HG02973 (cell line): ENCODE measurements at regions not wholly inside any gene's neighbourhood (a gene's known extent, or its start where the extent isn't known, plus 50 kb on each side); places are given as distances from the start of the nearest gene placed in this dataset.

Source experiments
- ATAC-seq: cut with Tn5 transposase; IDR thresholded peaks from one replicate; pipeline ENCODE4 v1.9.1; 2021; ENCODE audit warnings: moderate library complexity; ENCODE audit not compliant: unreplicated experiment

DNA sequence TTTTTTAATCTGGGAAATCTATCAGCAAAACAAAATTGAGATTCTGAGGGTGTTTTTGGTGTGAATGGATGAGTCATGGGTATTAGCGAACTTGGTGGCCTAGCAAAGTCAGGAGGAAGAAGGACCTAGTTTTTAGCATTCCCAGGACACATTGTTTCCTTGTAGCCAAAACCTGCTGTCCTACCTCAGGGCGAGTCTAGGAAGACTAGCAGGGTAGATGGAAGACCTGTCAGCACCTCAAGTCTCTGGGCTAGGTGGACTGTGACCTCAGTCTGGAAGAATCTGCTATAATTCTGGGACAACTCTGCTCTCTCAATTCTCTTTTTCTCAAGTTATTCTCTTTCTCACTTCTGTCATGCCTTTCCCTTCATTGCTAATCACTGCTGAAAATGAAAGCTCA, 1399.3 kb upstream of the LRRTM1 start:
- no peak for ATAC-seq

DNA sequence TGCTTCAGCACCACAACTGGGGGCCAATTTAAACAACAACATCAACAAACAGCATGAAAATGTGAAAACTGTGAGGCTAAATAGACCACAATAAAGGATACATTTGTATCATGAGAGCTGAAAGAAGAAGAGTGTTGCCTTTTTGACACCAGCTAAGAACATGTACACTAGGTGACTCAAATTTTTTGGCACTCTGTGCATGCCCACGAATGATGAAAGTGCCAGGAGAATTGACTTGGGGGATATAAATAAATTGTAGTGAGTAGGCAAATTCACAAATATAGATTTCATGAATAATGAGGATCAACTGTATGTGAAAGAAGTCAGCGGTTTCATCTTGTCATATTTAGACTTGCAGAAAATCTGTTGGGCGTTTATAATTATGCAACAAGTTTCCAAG, 1388.0 kb upstream of the LRRTM1 start:
- no peak for ATAC-seq

DNA sequence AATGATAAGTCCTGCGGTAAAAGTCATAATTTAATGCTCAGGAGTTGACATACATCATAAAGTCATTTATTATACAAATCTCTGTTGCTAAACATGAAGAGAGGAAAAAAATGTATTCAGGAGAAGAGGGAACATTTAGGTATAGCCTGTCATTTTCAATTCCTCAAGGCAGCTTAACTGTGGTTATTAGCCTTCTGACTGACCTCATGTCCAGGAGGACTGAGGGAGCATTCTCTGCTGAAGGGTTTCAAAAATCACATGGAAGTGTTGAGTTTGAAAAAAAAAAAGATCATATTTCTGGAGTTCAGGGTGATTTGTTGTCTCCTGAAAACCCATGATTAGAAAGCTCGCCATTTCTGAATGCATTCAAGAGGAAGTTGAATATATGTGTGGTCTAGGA, 1371.1 kb upstream of the LRRTM1 start:
- no peak for ATAC-seq

DNA sequence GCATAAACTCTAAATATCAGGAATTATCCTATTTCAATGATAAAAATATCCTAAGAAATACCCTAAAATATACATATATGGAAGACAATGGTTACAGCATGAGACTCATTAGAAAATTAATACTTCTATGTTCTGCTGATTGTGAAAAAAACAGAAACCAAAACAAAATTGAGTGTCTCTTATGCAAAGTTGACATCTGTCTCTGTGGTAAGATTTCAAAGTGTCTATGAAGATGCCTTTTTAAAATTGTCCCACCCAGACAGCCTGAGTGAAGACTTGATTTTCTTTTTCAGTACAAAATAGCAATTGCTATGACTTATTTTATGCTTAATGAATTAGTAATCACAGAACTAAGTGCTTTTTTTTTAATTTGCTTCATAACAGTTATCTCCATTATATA, 1368.4 kb upstream of the LRRTM1 start:
- no peak for ATAC-seq

DNA sequence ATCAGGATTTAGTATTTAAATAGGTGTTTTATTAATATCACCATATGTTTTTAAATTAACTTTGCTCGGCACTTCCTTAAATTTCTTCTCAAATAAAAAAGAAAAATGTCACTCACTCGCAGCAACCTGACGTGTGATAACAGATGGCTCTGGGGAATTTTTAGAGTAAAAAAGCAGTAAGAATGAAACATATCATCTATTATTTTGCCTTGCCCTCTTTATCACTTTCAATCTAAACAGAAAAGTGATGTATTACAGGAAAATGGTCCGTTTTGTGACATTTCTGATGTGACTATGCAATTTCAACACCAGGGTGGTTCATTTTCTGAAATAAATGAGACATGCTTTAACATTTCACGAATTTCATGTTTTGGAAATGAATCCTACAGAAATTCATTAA, 1368.0 kb upstream of the LRRTM1 start:
- ATAC-seq: no peak

DNA sequence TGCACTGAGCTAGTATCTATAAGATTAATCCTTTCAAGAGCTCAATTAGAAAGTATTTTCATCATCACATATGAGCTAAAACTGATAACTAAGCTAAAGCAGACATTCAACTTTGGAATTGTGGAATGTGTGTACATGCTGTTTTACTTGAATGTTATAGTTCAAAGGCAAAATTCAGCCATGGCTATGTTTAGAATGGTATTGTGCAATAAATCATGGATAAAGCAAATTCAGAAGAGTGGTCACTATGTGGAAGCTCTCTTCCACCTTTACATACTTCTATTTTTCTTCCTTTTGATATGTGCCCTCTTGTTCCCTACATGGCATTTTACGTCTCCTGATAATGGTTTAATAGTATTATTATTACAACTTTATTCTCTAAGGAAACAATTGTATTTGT, 1366.3 kb upstream of the LRRTM1 start:
- no peak for ATAC-seq

DNA sequence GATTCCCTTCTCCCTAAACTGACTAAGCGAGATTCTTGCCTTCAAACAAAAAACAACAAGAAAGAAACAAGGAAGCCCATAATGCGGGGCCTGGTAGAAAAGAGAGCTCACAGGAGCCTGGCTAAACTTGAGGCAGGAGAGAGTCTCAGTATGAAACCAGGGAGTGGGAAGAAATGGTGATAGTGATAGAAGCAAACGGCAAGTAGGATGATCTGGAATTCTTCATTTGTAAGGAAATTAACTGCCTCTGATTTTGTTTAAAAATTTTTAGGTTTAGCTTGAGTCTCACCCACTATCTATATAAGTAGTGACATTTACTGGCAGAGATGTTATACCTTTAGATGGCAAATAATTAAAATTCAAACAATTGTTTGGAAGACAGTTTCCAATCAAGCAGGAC, 1356.5 kb upstream of the LRRTM1 start:
- no peak for ATAC-seq

DNA sequence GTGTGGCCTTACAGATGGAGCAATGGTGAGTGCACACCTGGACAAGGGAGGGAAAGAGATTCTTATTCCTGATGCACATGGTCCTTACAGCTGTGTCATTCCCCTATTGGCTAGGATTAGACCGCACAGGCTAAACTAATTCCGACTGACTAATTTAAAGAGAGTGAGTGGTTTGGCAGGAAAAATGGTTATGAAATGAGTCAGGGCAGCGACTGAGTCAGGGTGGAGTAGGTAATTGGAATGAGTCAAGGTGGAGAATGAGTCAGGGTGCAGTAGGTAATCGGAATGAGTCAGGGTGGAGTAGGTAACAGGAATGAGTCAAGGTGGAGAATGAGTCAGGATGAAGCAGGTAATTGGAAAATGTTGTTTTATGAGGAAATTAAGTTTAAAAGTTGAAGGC, 1353.7 kb upstream of the LRRTM1 start:
- ATAC-seq: no peak

DNA sequence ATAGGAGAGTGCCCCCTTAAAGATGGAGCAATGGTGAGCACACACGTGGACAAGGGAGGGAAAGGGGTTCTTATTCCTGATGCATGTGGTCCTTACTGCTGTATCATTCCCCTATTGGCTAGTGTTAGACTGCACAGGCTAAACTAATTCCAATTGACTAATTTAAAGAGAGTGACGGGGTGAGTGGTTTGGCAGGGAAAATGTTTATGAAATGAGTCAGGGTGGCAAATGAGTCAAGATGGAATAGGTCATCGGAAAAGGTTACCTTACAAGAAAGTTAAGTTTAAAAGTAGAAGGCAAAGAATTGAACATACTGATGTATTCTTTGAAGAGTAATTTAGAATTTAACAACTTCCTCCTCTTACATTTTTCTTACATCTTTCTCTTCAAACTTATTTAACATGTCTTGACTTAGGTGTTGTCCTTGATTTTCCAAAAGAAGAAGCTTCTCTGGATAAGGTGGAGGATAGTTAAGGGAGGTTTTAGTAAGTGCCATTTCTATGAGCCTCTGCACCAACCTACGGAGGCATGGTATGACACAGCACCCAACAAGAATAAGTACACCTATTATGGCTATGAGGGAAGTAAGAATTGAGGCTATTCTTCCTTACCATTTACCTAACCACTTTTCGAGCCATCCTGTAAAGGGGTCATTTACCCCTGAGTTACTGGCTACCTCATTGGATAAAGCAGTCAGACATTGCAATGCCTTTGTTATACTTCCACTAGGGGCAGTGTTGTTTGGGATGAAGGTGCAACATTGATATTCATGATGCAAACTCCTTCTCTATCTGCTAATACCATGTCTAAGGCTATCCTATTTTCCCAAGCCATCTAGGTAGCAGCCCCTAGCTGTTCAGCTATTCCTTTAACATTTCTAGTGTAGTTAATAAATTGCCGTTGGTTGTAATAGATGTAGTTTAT, 1345.8 kb upstream of the LRRTM1 start:
- ATAC-seq: no peak

DNA sequence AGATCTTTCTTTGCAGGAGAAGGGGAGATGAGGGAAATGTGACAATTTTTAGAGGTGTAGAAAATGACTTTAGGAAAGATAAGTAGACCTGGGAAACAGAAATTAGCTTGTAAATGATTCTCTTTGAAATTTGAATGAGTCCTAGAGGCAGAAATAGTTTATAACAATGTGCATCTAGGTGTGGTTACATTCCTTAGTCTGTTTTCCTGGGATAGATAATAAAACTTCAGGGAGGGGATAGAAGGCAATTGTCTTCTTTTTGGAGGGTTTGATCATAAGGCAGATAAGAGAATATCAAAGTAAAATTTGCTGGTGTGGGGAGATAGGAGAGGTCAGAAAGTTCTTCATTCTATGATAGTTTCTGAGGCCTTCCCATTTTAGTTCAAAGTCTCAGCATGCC, 1344.3 kb upstream of the LRRTM1 start:
- ATAC-seq: no peak

DNA sequence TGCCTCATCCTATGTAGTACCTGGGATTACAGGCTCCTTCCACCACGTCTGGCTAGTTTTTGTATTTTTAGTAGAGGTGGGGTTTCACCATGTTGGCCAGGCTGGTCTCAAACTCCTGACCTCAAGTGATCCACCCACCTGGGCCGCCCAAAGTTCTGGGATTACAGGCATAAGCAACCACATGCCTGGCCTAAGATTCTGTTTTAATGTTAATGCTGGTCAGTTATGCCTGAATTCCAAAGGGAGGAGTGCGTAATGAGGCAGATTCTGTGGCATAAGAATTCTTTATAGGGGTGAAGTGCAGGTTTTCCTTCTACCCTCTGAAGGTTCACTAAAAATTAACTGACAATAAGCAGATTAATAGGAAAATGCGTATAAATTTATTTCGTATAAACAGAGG, 1343.8 kb upstream of the LRRTM1 start:
- ATAC-seq: no peak

DNA sequence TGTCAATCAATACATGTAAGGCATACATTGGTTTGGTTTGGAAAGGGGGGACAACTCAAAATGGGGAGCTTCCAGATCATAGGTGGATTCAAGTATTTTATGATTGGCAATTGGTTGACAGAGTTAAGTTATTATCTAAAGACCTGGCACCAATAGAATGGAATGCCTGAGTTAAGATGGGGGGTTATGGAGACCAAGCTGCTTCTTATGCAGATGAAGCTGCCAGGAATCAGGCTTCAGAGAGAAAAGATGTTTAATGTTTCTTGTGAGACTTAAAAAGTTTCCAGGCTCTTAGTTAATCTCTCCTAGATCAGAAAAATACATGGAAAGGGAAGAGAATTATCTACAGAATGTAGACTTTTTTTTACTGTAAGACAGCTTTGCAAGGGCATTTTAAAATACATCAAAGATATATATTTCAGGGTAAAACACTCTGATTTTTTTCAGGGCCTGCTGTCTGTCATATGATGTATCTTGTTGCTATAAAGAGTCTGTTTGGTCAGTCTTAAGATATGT, 1343.2 kb upstream of the LRRTM1 start:
- no peak for ATAC-seq

DNA sequence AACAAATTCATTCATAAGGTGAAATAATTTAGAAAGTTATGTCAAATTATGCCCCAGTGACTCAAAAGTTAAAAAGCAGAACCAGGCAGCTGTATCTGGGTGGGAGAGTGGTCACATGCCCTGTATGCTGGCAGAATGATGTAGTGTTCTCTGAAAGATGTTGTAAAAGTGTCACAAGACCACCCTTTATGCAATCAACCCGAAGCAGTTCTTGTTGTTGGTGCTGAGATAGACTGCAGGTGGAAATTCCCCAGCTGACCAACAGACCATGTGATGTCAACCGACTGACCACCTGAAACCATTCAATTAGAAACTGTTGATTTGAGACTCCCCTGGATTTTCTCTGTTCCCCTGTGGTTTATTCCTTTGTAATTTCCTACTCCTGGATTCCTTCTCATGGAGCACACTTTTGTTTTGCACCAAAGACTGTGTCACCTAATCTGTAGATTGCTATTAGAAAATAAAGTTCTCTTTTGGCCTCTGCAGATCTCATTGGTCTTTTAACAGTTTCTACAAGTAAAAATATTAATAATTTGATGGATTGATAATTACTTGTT, 1341.3 kb upstream of the LRRTM1 start:
- ATAC-seq: no peak

DNA sequence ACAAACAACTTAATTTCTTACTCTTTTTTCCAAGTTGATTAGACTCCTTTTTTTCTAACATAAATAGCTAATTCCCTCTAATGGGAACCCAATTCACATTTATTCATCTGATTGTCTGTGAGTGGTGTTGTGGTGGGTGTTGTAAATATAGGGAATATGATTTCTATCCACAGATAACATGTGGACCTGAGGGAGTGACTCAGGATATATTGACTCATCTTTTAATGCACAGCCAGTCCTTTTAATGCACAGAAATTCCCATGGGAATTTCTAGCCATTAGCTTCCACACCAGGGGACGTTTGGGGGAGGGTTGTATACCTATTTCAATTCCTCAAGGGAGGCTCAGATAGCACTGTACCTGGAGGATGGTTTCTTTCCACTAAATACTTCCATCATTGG, 1339.6 kb upstream of the LRRTM1 start:
- no peak for ATAC-seq

DNA sequence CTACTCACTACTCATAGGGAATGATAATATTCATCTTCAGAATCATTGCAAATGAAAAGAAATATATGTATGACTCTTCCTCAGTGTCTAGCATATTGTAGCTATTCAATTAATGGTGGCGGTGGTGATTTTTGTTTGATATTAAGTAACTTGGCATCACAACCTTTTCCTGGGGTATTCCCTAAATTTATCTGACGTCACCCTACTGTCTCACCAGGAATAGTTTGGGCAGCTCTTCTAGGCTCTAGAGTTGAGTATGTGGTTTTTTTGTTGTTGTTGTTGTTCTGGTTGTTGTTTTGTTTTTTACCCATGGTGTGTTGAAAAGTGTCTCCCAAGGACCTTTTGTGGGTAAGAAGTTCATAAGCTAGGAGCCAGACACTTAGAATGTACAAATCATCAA, 1320.3 kb upstream of the LRRTM1 start:
- ATAC-seq: no peak

DNA sequence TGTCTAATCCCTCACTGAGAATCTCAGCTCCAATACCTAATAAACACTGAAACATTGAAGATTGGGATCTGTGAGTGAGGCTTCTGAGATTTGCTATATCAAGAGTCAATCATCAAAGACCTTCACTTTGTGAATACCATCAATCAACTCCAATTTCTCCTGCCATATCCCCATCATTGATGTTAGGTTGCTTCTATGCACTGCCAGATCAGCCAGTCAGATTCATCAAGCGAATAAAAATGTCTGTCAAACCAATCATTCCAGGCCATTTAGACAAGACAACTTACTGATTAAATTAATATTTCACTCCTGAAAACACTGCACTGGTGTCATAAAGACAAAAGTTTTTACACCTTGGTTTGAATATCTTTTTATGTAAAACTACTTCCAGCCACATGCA, 1295.5 kb upstream of the LRRTM1 start:
- no peak for ATAC-seq

DNA sequence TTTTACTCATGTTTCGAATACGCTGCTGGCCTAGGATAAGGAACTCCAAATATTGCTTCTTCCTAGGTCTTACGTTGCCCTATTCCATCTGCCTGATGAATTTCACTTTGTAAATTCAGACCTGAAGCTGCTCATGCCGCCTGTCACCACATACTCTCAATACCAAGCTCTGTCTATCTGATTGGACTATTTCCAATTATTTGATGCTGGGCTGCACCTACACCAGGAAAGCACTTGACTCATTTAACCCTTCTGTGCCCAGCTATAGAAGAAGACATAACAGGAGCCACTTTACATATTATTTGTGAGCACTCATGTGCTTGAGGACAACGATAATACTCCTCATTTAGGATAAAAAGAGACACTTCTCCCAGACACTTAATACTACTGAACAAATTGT, 1293.9 kb upstream of the LRRTM1 start:
- ATAC-seq: no peak

DNA sequence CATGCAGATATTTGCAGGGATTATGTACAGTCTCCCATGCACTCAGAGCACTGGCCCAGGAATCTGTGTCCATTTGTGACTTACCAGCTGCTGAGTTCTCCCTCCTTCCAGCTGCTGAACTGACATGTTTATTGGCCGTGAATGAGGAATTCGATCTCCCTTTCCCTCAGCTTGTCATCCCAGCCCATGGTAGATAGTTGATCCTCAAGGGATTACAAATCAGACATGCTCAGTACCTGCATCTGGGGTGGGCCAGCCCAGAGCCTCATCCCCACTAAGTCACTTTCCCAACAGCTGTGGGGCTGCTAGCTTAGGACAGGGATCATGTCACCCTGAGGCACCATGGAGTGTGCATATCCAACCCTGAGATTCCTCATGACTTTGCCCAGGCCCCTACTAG, 1284.9 kb upstream of the LRRTM1 start:
- no peak for ATAC-seq

DNA sequence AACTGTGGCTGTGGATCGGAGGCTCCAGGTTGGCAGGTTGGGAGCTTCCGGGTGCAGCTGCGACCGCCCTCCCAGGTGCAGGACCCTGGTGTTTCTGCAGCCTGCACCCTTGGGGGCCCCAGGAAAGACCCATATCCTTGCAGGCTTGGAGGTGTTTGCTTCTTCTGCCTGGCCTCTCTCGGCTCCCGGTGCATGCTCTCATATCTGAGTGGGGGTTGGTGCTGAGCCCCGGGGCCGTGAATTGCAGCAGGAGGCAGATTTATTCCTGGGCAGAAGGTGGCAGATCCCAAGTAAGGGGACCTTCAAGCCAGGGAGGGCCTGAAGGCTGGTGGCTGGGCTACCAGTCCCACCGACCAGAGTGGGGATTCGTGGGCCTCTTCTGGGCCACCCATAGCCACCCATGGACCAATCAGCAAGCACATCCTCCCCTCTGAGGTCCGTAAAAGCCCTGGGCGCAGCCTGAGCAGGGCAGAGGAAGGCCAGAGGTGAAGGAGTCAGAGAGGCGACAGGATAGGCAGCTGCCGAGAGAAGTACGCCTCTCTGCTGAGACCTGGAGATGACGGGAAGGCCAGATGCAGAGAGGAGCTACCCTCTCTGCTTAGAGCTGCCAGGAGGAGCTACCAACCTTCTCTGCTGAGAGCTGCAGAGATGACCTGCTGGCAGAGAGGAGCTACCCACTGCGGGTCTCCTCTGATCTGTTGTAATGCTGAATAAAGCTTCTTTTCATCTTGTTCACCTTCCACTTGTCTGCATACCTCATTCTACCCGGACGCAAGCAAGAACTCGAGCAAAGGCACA, 1279.0 kb upstream of the LRRTM1 start:
- no peak for ATAC-seq

DNA sequence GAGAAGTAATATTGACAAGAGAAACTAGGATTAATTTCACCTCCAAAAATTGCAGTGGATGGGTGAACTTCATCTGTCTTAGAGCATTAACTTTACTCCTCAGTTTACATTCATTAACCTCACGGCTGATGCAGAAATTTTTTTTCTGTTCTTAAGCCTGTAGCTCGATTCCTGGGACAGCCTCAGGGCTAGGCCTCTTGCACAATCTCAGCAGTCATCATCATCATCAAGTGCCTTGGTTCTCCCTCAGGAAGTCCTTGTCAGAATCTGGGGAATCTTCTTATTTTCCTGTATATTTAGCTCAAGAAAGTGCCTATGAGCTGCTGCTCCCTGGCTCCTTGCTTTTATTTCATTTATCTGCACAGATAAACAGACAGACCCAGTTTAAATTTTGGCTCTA, 1272.2 kb upstream of the LRRTM1 start:
- no peak for ATAC-seq

DNA sequence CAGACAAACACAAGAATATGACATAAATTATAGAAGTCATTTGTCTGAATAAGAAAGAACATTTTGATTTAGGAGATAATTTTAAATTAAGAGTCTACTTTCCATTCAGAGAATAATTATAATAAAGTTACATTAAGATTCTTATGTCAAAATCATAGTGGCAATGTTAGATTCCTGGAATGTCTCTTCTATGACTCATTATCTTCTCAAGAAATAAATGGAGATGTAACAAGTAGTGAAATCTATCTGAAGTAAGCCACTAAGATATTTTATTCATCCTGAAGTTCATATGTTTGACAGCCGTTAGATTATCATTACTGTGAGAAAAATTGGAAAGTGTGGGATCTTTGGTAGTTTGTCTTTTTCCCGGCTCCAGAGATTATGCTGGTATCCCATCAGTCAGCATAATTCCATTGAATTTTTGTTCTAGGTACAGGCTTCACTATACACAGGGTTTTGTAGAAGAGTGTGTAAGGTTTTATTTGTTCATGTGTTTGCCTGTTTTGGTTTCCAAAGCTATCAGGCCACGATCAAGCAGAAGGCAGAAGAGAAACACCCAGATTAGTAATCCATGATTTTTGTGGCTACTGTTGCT, 1246.6 kb upstream of the LRRTM1 start:
- no peak for ATAC-seq
